ENCODE measurements at regions not wholly inside any gene's neighbourhood (a gene's known extent, or its start where the extent isn't known, plus 50 kb on each side); places are given as distances from the start of the nearest gene placed in this dataset.
"Not testable (repeated sequence)": the region's sequence is repeated elsewhere in the genome, so short reads cannot be mapped to it uniquely, and the experiment has no call there.

GRCh38 chrX:140229191-140229590 lies 263.9 kb upstream of the CXorf66 start:
- Histone ChIP-seq H3K9ac (ENCODE audit: low read depth in 1 of 2, low read length in 2 of 2) (no peak overlapping the region), H3K27me3 (ENCODE audit: control insufficient read depth in 4 of 4, insufficient read depth in 4 of 4, low read length in 3 of 4) (no peaks in the 10 kb centered on the region), H3K4me3 (ENCODE audit: low read depth in 1 of 3, low read length in 3 of 3) (no peak overlapping the region), H3K4me1 (ENCODE audit: control insufficient read depth in 4 of 4, insufficient read depth in 4 of 4, low read length in 3 of 4) (no peaks in the 10 kb centered on the region), H3K27ac (ENCODE audit: low read depth in 1 of 2, low read length in 2 of 2) (no peak overlapping the region), H3K36me3 (ENCODE audit: control insufficient read depth in 4 of 4, insufficient read depth in 3 of 4, low read depth in 1 of 4, low read length in 3 of 4) (no peaks in the 10 kb centered on the region), H3K9me3 (ENCODE audit: control insufficient read depth in 4 of 4, low read length in 3 of 4) (peaks cover 0 to 3% (median 0%) of the 10 kb centered on the region in 4 donors)
- TF ChIP-seq ZBTB33 (IDR thresholded peaks at IDR 0.05) (no peak), EGR1 (IDR thresholded peaks at IDR 0.05; ENCODE audit: low read depth in 2 of 2) (no peak), RAD21 (IDR thresholded peaks at IDR 0.05) (no peak), FOXA2 (IDR thresholded peaks at IDR 0.05) (no peak), TAF1 (conservative IDR thresholded peaks at IDR 0.05) (no peak), MAX (IDR thresholded peaks at IDR 0.05) (no peak), HNF4G (IDR thresholded peaks at IDR 0.05) (no peak), CTCF (IDR thresholded peaks at IDR 0.05; ENCODE audit: low read depth, low read length, missing input control) (no peak), FOXA1 (IDR thresholded peaks at IDR 0.05) (no peak), NR2F2 (IDR thresholded peaks at IDR 0.05) (no peak), ATF3 (IDR thresholded peaks at IDR 0.05) (no peak), GABPA (IDR thresholded peaks at IDR 0.05 in 1 of 2, conservative IDR thresholded peaks at IDR 0.05 in 1 of 2) (no peak), YY1 (IDR thresholded peaks at IDR 0.05) (no peak), HNF4A (conservative IDR thresholded peaks at IDR 0.05) (no peak)
- WGBS = 38% methylated on average over 1 of the region's 1 CpG
- DNase-seq (ENCODE audit: low spot score) = no peak

GRCh38 chrX:140226037-140226436 lies 260.7 kb upstream of the CXorf66 start:
- H3K9me3 ChIP-seq (ENCODE audit: control insufficient read depth in 4 of 4, low read length in 3 of 4); DNase-seq (ENCODE audit: low spot score): not testable (repeated sequence)
- WGBS = 57% methylated on average over 7 of the region's 8 CpGs

GRCh38 chrX:140215894-140216293 lies 250.6 kb upstream of the CXorf66 start:
- H3K27me3 ChIP-seq (ENCODE audit: control insufficient read depth in 4 of 4, insufficient read depth in 4 of 4, low read length in 3 of 4); DNase-seq (ENCODE audit: low spot score); H3K4me3 ChIP-seq (ENCODE audit: low read depth in 1 of 3, low read length in 3 of 3); H3K27ac ChIP-seq (ENCODE audit: low read depth in 1 of 2, low read length in 2 of 2); H3K9me3 ChIP-seq (ENCODE audit: control insufficient read depth in 4 of 4, low read length in 3 of 4); H3K9ac ChIP-seq (ENCODE audit: low read depth in 1 of 2, low read length in 2 of 2); H3K4me1 ChIP-seq (ENCODE audit: control insufficient read depth in 4 of 4, insufficient read depth in 4 of 4, low read length in 3 of 4); H3K36me3 ChIP-seq (ENCODE audit: control insufficient read depth in 4 of 4, insufficient read depth in 3 of 4, low read depth in 1 of 4, low read length in 3 of 4): not testable (repeated sequence)
- 80% methylated on average over 2 of the region's 3 CpGs for WGBS

More at GRCh38 chrX:140226037-140226436, 260.7 kb upstream of the CXorf66 start:
- H3K27ac ChIP-seq (ENCODE audit: low read depth in 1 of 2, low read length in 2 of 2); H3K4me1 ChIP-seq (ENCODE audit: control insufficient read depth in 4 of 4, insufficient read depth in 4 of 4, low read length in 3 of 4); H3K27me3 ChIP-seq (ENCODE audit: control insufficient read depth in 4 of 4, insufficient read depth in 4 of 4, low read length in 3 of 4); H3K9ac ChIP-seq (ENCODE audit: low read depth in 1 of 2, low read length in 2 of 2); H3K4me3 ChIP-seq (ENCODE audit: low read depth in 1 of 3, low read length in 3 of 3); H3K36me3 ChIP-seq (ENCODE audit: control insufficient read depth in 4 of 4, insufficient read depth in 3 of 4, low read depth in 1 of 4, low read length in 3 of 4): not testable (repeated sequence)

GRCh38 chrX:140214518-140214917 lies 249.2 kb upstream of the CXorf66 start:
- not testable (repeated sequence) for H3K27ac ChIP-seq (ENCODE audit: low read depth in 1 of 2, low read length in 2 of 2); H3K36me3 ChIP-seq (ENCODE audit: control insufficient read depth in 4 of 4, insufficient read depth in 3 of 4, low read depth in 1 of 4, low read length in 3 of 4); H3K4me1 ChIP-seq (ENCODE audit: control insufficient read depth in 4 of 4, insufficient read depth in 4 of 4, low read length in 3 of 4); H3K9me3 ChIP-seq (ENCODE audit: control insufficient read depth in 4 of 4, low read length in 3 of 4); H3K9ac ChIP-seq (ENCODE audit: low read depth in 1 of 2, low read length in 2 of 2); H3K27me3 ChIP-seq (ENCODE audit: control insufficient read depth in 4 of 4, insufficient read depth in 4 of 4, low read length in 3 of 4); DNase-seq (ENCODE audit: low spot score); H3K4me3 ChIP-seq (ENCODE audit: low read depth in 1 of 3, low read length in 3 of 3)
- WGBS = 32% methylated on average over 2 of the region's 3 CpGs
